Ascending aorta (tissue), 2 donors: ENCODE measurements at regions not wholly inside any gene's neighbourhood (a gene's known extent, or its start where the extent isn't known, plus 50 kb on each side); places are given as distances from the start of the nearest gene placed in this dataset.
A peak's percentile ranks its signal among the peaks of the same experiment; 100 is the strongest.

Experiments
- DNase-seq, 2 donors: peaks; one replicate each; pipeline ENCODE4 v3.0.0-alpha.2; 2019; ENCODE audit warnings: low spot score in 2 of 2
- H3K27ac ChIP-seq, 2 donors: fragments of 200-600 bp; sonication (generic); one replicate each; pipeline ENCODE4 v1.5.1; 2016 to 2017; ENCODE audit warnings: mild to moderate bottlenecking in 1 of 2
- H3K27me3 ChIP-seq: fragments of 200-600 bp; sonication (generic); one replicate; pipeline ENCODE4 v1.5.1; 2017
- H3K36me3 ChIP-seq, 2 donors: fragments of 200-600 bp; sonication (generic); one replicate each; pipeline ENCODE4 v1.5.1; 2016
- H3K4me1 ChIP-seq, 2 donors: fragments of 200-600 bp; sonication (generic); one replicate each; pipeline ENCODE4 v1.5.1; 2016 to 2017; ENCODE audit warnings: mild to moderate bottlenecking in 1 of 2
- H3K4me3 ChIP-seq, 2 donors: fragments of 200-600 bp; sonication (generic); one replicate each; pipeline ENCODE4 v1.5.1; 2016 to 2017; ENCODE audit warnings: mild to moderate bottlenecking in 1 of 2
- H3K9me3 ChIP-seq, 2 donors: fragments of 200-600 bp; sonication (generic); one replicate each; pipeline ENCODE4 v1.5.1; 2016
- CTCF ChIP-seq, 3 experiments: fragments of 200-600 bp in 2 of 3; fragments of 450-650 bp in 1 of 3; sonication (generic) in 2 of 3; IDR thresholded peaks; one replicate each; pipeline ENCODE4 v1.5.1; 2016 to 2019; ENCODE audit warnings: antibody characterized with exemption in 3 of 3, mild to moderate bottlenecking in 1 of 3, moderate library complexity in 1 of 3
- intact Hi-C: fragments of 100-400 bp; cut with DNase I; formaldehyde crosslinking; loops from one replicate; pipeline ENCODE4 v1.15.1; 2023

GRCh38 chr5:74942622-74943286, 76.6 kb upstream of the FAM169A start:
- H3K4me3 ChIP-seq = no peak overlapping the region
- DNase-seq = no peak
- no peak overlapping the region for H3K27ac ChIP-seq
- H3K36me3 ChIP-seq = no peaks in the 10 kb centered on the region
- no peak for TF ChIP-seq CTCF (IDR thresholded peaks at IDR 0.05)
- intact Hi-C loops = loop anchor here (10.0 kb wide), 1 partner anchor 178 kb away; the partner anchor contains the start of genes GFM2 and NSA2
- H3K9me3 ChIP-seq = no peaks in the 10 kb centered on the region
- H3K27me3 ChIP-seq = no peaks in the 10 kb centered on the region
- no peaks in the 10 kb centered on the region for H3K4me1 ChIP-seq

DNA sequence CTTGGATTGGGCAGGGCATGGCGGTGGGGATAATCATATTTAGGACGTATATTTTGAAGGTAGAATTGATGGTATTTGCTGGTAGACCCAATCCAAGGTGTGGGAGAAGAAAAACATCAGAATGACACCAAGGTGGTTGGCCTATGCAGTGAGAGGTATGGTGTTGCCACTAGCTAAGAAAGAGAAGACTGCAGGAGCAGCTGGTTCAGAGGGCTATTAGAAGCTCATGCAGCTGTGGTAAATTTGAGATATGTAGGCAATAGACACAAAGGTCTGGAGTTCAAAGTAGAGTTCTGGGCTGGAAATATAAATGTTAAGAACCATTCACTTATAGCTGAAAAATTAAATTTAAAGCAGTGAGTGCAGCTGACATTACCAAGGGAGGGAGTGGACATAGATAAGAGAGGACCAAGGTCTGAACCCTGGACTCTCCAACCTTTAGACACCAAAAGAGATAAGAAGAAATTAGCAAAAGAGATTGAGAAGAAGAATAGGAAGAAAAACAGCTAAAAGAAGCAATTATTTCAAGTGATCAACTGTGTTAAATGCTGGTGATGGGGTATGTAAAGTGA, 74.7 kb upstream of the FAM169A start:
- Histone ChIP-seq H3K9me3 (no peaks in the 10 kb centered on the region), H3K27ac (no peak overlapping the region), H3K4me1 (no peaks in the 10 kb centered on the region), H3K4me3 (no peak overlapping the region), H3K36me3 (no peaks in the 10 kb centered on the region), H3K27me3 (no peaks in the 10 kb centered on the region)
- intact Hi-C loops = loop anchor here (10.0 kb wide), 1 partner anchor 176 kb away; the partner anchor contains the start of genes GFM2 and NSA2
- TF ChIP-seq CTCF (IDR thresholded peaks at IDR 0.05) = no peak
- DNase-seq = no peak

DNA sequence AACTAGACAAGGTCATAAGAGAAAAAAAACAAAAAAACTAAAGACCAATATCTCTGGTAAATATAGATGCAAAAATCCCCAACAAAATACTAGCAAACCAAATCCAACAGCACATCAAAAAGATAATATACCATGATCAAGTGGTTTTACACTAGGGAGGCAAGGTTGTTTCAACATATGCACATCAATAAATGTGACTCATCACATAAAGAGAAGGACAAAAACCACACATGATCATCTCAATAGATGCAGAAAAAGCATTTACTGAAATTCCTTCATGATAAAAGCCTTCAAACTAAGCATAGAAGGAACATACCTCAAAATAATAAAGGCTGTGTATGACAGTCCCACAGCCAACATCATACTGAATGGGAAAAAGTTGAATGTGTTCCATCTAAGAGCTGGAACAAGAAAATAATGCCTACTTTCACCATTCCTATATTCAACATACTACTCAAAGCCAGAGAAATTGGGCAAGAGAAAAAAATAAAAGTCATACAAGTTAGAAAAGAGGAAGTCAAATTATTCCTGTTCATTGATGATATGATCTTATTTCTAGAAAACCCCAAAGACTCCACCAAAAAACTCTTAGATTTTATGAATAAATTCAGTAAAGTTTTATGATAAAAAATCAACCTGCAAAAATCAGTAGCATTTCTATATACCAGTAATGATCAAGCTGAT, 72.2 kb upstream of the FAM169A start:
- no peak overlapping the region for H3K4me3 ChIP-seq
- TF ChIP-seq CTCF (IDR thresholded peaks at IDR 0.05) = no peak
- intact Hi-C loops = no loop called here
- H3K4me1 ChIP-seq = no peaks in the 10 kb centered on the region
- no peaks in the 10 kb centered on the region for H3K9me3 ChIP-seq
- no peak for DNase-seq
- no peak overlapping the region for H3K27ac ChIP-seq
- no peaks in the 10 kb centered on the region for H3K36me3 ChIP-seq
- no peaks in the 10 kb centered on the region for H3K27me3 ChIP-seq

DNA sequence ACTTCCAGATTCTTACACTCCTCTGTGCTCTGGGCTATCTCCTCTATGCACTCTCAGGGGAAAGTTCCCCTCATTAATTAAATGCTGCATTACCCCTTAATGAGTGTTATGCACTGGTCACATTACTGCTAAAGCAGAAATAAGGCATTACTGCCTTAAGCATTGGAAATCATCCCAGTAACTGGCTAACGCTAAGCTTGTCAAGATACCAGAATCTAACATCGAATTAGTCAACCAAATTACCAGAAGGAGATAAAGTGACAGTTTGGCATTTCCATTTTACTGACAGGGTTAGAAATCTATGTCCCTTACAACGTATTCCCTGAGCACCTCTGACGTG, 69.5 kb upstream of the FAM169A start:
- no peaks in the 10 kb centered on the region for H3K9me3 ChIP-seq
- no peak for DNase-seq
- H3K36me3 ChIP-seq = no peaks in the 10 kb centered on the region
- H3K4me1 ChIP-seq = no peaks in the 10 kb centered on the region
- H3K27ac ChIP-seq = peak overlapping the region in 1 of 2 donors; percentile 31
- intact Hi-C loops = no loop called here
- H3K4me3 ChIP-seq = no peak overlapping the region
- no peak for TF ChIP-seq CTCF (IDR thresholded peaks at IDR 0.05)
- H3K27me3 ChIP-seq = no peaks in the 10 kb centered on the region

DNA sequence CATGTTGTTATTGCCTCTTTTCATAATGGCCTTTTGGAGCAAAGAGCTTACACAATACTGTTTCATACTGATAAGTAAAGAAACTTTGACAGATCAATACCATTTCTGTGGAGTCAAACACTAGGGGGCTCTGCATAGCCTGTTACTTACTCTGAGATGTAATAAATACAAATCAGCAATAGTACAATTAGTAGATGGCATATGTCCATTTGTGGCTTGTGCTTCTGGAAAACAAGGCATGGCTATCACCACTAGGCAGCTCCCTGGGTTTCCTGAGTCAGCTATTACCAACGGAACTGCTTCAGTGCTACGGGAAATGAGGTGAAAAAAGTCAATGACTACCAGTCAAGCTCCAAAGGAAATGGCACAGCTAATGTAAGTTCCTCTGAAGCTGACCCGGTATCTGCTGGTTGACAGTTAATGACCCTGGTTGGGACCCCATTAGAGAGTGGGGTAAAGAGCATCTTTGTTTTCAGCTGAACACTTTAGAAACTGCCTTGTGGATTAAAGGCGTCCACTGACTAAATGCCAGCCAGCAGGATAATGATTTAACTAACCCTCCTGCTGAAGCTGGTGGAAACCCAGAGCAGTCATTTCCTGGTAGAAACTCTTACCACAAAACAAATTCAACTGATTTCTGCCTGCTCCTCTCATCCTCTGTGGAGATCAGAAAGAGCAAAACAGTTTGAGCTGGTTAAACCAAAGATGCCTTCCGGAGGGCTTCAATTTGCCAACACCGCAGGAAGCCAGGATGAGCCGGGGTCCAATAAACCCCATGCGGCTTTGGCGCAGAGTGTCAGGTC, 69.0 kb upstream of the FAM169A start:
- H3K36me3 ChIP-seq = no peaks in the 10 kb centered on the region
- DNase-seq = no peak
- peak in 1 of 3 experiments; percentile 18 for TF ChIP-seq CTCF (IDR thresholded peaks at IDR 0.05)
- intact Hi-C loops = no loop called here
- no peaks in the 10 kb centered on the region for H3K4me1 ChIP-seq
- no peaks in the 10 kb centered on the region for H3K27me3 ChIP-seq
- H3K27ac ChIP-seq = peak overlapping the region in 1 of 2 donors; percentile 31
- no peak overlapping the region for H3K4me3 ChIP-seq
- H3K9me3 ChIP-seq = no peaks in the 10 kb centered on the region
